GM19240 (cell line): ENCODE measurements at regions not wholly inside any gene's neighbourhood (a gene's known extent, or its start where the extent isn't known, plus 50 kb on each side); places are given as distances from the start of the nearest gene placed in this dataset.
"Not testable (repeated sequence)": the region's sequence is repeated elsewhere in the genome, so short reads cannot be mapped to it uniquely, and the experiment has no call there.

Source experiments
- DNase-seq: peaks from one replicate; pipeline ENCODE4 v3.0.0; 2011; ENCODE audit warnings: low spot score; ENCODE audit not compliant: insufficient read length

- DNase-seq = no peak
Observed at GRCh38 chr1:104309673-104310072, 560.0 kb downstream of the AMY1C start.

GRCh38 chr1:104315823-104316222 is 566.1 kb downstream of the AMY1C start:
- no peak for DNase-seq

GRCh38 chr1:104322131-104322530 is 572.4 kb downstream of the AMY1C start:
- DNase-seq = no peak

DNA sequence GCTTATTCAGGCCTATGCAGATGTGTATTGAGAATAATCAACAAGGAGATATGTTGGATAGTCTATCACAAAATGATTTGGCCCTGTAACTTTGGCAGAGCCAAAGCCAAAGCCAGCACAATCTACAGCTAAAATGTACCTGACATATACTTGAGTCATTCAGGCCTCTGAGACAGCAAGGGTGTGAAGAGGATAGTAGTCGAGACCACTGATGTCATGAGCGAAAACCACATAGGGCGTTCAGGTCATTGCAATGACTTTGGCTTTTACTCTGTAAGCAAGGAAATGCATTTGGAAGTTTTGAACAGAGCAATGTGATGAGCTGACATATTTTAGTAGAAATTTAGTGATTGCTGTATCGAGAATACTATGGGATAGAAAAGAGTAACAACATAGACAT is 579.6 kb downstream of the AMY1C start:
- no peak for DNase-seq

DNA sequence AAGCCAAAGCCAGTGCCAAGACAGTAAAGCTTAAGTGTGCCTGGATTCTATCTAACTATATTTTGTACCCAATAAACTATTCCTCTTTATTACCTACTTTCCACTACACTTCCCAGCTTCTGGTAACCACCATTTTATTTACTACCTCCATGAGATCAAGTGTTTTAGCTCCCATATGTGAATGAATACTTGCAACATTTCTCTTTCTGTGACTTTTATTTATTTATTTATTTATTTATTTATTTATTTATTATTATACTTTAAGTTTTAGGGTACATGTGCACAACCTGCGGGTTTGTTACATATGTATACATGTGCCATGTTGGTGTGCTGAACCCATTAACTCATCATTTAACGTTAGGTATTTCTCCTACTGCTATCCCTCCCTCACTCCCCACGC is 582.1 kb downstream of the AMY1C start:
- DNase-seq = no peak

- DNase-seq = not testable (repeated sequence)
Observed at GRCh38 chr1:104337927-104338326, 588.2 kb downstream of the AMY1C start.

- DNase-seq = no peak
Observed at GRCh38 chr1:104341944-104342343, 592.2 kb downstream of the AMY1C start.

- no peak for DNase-seq
Observed at GRCh38 chr1:104348277-104348676, 598.6 kb downstream of the AMY1C start.

- no peak for DNase-seq
Observed at GRCh38 chr1:104353580-104353979, 603.9 kb downstream of the AMY1C start.

DNA sequence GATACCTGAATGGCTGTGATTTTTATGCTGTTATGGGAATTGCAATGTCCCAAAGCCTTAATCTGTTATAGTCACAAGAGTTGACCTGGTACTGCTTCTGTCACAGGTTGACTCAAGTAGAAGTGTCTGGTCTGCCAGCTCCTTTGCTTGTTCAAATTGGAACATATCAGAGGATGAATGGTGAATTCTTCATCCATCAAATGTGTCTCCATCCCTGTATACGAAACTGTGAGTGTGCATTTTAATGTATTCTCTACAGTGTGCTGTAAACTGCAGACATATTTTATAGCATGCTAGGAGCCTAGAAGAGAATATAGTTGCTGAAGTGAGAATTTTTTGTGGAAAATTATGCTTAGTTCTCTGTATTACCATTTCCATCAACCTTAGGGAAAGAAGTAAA is 608.4 kb downstream of the AMY1C start:
- DNase-seq = no peak

GRCh38 chr1:104358621-104359020 is 608.9 kb downstream of the AMY1C start:
- DNase-seq = no peak

- DNase-seq = no peak
Observed at GRCh38 chr1:104378414-104378813, 628.7 kb downstream of the AMY1C start.

- no peak for DNase-seq
Observed at GRCh38 chr1:104380003-104380402, 630.3 kb downstream of the AMY1C start.

GRCh38 chr1:104387716-104388508 is 638.2 kb downstream of the AMY1C start:
- DNase-seq = no peak

DNA sequence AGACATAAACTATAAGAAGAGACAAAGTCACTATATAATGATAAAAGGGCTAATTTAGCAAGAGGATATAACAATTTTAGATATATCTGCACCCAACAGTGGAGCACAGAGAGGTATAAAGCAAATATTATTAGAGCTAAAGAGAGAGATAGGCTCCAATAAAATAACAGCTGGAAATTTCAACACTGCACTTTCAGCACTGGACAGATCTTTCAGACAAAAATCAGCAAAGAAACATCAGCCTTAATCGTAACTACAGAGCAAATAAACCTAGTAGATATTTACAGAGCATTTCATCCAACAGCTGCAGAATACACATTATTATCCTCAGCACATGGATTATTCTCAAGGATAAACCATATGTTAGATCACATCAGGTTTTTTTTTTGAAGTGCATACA is 642.9 kb downstream of the AMY1C start:
- no peak for DNase-seq

- no peak for DNase-seq
Observed at GRCh38 chr1:104402178-104402577, 652.5 kb downstream of the AMY1C start.

GRCh38 chr1:104403883-104404282 is 654.2 kb downstream of the AMY1C start:
- DNase-seq = no peak

DNA sequence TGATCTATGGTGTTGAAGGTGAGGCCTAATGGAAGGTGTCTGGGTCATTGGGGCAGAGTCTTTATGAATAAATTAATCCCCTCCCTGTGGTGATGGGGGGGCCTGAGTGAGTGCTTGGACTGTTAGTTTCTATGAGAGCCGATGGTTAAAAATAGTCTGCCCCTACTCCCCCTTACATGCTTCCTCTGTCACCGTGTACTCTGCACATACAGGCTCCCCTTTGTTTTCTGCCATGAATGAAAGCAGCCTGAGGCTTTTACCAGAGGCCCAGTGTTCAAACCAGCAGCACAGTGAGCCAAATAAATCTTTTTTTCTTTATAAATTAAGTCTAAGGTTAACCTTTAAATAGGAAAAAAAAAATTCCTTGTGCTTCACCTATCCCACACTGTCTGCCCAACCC is 657.0 kb downstream of the AMY1C start:
- DNase-seq = no peak

DNA sequence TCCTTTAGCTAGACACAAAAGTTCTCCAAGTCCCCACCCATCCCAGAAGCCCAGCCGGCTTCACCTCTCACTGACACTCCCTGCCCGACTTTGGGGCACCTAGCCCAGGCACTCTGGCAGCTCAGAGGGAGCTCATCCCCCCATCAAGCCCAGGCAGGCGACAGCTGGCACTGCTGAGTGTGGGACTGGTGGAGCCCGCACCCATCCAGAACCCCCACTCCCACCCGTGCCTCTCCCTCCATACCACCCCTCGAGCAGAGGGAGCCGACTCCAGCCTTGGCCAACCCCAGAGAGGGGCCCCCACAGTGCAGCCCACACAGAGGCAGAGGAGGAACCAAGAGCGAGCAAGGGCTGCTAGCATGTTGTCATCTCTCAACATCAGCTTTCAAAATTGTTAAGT is 658.6 kb downstream of the AMY1C start:
- no peak for DNase-seq

GRCh38 chr1:104435255-104435654 is 685.6 kb downstream of the AMY1C start:
- DNase-seq = no peak

DNA sequence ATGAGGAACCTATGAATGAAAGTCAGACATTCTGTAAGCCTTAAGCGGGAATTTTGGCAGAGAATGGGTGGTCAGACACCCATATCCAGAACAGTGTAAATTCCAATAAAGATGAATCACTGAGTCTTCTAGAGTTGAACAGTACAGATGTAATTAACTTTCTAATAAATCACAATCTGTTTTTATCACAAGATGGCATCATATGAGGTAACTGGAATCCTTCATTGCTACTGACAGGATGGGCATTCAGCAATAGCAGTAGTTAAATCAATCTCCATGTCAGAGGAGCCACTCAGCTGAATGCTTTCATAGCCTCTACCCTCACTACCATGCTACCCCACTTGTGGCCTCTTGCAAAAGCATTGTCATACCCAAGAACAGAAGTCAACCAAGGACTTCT is 690.3 kb downstream of the AMY1C start:
- DNase-seq = no peak

DNA sequence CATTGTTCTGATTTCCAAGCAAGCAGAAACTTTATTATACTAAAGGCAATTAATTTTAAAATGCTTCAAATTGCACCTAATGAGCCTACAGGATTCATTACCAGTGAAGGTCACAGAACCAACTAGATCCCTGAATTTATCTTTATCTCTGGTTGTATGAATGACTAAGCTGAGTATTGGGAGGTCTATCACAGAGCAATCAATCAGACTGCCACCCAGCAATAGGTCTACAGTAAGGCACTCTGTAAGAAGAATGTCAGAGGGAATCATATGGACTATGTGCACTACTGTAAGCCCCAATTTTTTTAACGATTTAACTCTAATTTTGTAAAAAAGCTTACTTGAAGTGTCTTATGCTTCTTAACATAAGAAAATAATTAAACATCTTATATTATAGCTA is 707.0 kb downstream of the AMY1C start:
- DNase-seq = no peak

DNA sequence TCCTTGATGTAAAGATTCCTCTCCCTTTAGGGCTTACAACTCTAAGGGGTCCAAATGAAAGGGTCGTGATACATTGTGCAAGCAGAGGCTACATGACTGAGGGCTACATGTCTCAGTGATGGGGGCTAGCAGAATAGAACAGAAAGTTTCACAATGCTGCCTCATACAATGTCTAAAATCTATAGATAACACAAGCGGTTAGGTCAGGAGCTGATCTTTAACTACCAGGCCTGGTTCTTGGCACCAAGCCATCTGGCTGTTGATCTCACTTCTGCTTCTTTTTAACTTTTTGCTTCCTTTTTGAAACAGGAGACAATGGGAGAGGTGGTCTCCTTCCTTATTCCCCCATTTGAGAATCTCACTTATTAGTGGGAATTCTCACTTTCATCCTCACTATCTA is 710.2 kb downstream of the AMY1C start:
- no peak for DNase-seq

- no peak for DNase-seq
Observed at GRCh38 chr1:104460880-104461279, 711.2 kb downstream of the AMY1C start.
